Lower leg skin (tissue), 4 donors: ENCODE measurements at regions not wholly inside any gene's neighbourhood (a gene's known extent, or its start where the extent isn't known, plus 50 kb on each side); places are given as distances from the start of the nearest gene placed in this dataset.

Experiments
- DNase-seq, 2 donors: peaks; one replicate each; pipeline ENCODE4 v3.0.0-alpha.2; 2019; ENCODE audit warnings: low spot score in 2 of 2
- H3K4me3 ChIP-seq: fragments of 200-600 bp; sonication (generic); 2 replicates; pipeline ENCODE4 v1.5.1; 2017; ENCODE audit warnings: mild to moderate bottlenecking, low read depth; ENCODE audit not compliant: poor library complexity, severe bottlenecking
- CTCF ChIP-seq, 3 donors: fragments of 450-650 bp; IDR thresholded peaks; one replicate each; pipeline ENCODE4 v1.5.1; 2016; ENCODE audit warnings: antibody characterized with exemption in 3 of 3, mild to moderate bottlenecking in 3 of 3, moderate library complexity in 2 of 3
- POLR2A ChIP-seq, 2 donors: fragments of 450-650 bp; IDR thresholded peaks; one replicate each; pipeline ENCODE4 v1.6.1; 2016 to 2017; ENCODE audit warnings: antibody characterized with exemption in 2 of 2, mild to moderate bottlenecking in 1 of 2, moderate library complexity in 1 of 2
- WGBS, 2 donors: methylation state at CpG; one replicate each; pipeline ENCODE4 v1.1.5; 2018; 5-methylcytosine and 5-hydroxymethylcytosine counted together
- intact Hi-C: fragments of 100-400 bp; cut with DNase I; formaldehyde crosslinking; loops from one replicate; pipeline ENCODE4 v1.15.0; 2023; ENCODE audit warnings: low total_unique reads

GRCh38 chr11:119829402-119829801, 100.4 kb upstream of the NECTIN1 start:
- no peak for DNase-seq
- intact Hi-C loops = no loop called here
- 78 to 86% methylated on average over 3 of the region's 3 CpGs for WGBS, 2 donors
- TF ChIP-seq POLR2A (IDR thresholded peaks at IDR 0.05) (no peak), CTCF (IDR thresholded peaks at IDR 0.05) (no peak)
- H3K4me3 ChIP-seq = no peak overlapping the region

- TF ChIP-seq POLR2A (IDR thresholded peaks at IDR 0.05) = no peak
- TF ChIP-seq CTCF (IDR thresholded peaks at IDR 0.05) = no peak
- DNase-seq = no peak
- H3K4me3 ChIP-seq = no peak overlapping the region
- intact Hi-C loops = no loop called here
- WGBS, 2 donors = 80 to 81% methylated on average over 2 of the region's 2 CpGs
Measured at GRCh38 chr11:119828819-119829218, 99.8 kb upstream of the NECTIN1 start.

- no peak overlapping the region for H3K4me3 ChIP-seq
- WGBS, 2 donors = 84% methylated on average over 9 of the region's 9 CpGs
- intact Hi-C loops = no loop called here
- TF ChIP-seq CTCF (IDR thresholded peaks at IDR 0.05) (no peak), POLR2A (IDR thresholded peaks at IDR 0.05) (no peak)
- no peak for DNase-seq
Measured at GRCh38 chr11:119828006-119828405, 99.0 kb upstream of the NECTIN1 start.

- WGBS, 2 donors = 24 to 25% methylated on average over 2 of the region's 2 CpGs
- no peak for TF ChIP-seq CTCF (IDR thresholded peaks at IDR 0.05)
- no peak for TF ChIP-seq POLR2A (IDR thresholded peaks at IDR 0.05)
- intact Hi-C loops = no loop called here
- H3K4me3 ChIP-seq = no peak overlapping the region
- DNase-seq = no peak
Measured at GRCh38 chr11:119827113-119827512, 98.1 kb upstream of the NECTIN1 start.

- no peak for DNase-seq
- intact Hi-C loops = no loop called here
- H3K4me3 ChIP-seq = no peak overlapping the region
- TF ChIP-seq CTCF (IDR thresholded peaks at IDR 0.05) (no peak), POLR2A (IDR thresholded peaks at IDR 0.05) (no peak)
- 72 to 86% methylated on average over 15 of the region's 15 CpGs for WGBS, 2 donors
Measured at GRCh38 chr11:119823077-119823476, 94.1 kb upstream of the NECTIN1 start.

- WGBS, 2 donors = 73 to 76% methylated on average over 2 of the region's 2 CpGs
- TF ChIP-seq POLR2A (IDR thresholded peaks at IDR 0.05) = no peak
- no peak for TF ChIP-seq CTCF (IDR thresholded peaks at IDR 0.05)
- intact Hi-C loops = no loop called here
- H3K4me3 ChIP-seq = no peak overlapping the region
- no peak for DNase-seq
Measured at GRCh38 chr11:119816660-119817059, 87.7 kb upstream of the NECTIN1 start.
